NB4 (cell line): ENCODE measurements at regions not wholly inside any gene's neighbourhood (a gene's known extent, or its start where the extent isn't known, plus 50 kb on each side); places are given as distances from the start of the nearest gene placed in this dataset.

Experiments
- MYC ChIP-seq: IDR thresholded peaks from 2 replicates; pipeline ENCODE4 v1.6.1; 2011; ENCODE audit warnings: low read depth, low read length
- POLR2A ChIP-seq: IDR thresholded peaks from 2 replicates; pipeline ENCODE4 v1.6.1; 2011; ENCODE audit warnings: mild to moderate bottlenecking; ENCODE audit not compliant: insufficient read length; ENCODE audit errors: extremely low read depth
- TF ChIP-seq, protein P1 (sequence below): IDR thresholded peaks from one replicate; pipeline ENCODE4 v1.5.1; 2012; ENCODE audit warnings: low read depth, low read length

DNA sequence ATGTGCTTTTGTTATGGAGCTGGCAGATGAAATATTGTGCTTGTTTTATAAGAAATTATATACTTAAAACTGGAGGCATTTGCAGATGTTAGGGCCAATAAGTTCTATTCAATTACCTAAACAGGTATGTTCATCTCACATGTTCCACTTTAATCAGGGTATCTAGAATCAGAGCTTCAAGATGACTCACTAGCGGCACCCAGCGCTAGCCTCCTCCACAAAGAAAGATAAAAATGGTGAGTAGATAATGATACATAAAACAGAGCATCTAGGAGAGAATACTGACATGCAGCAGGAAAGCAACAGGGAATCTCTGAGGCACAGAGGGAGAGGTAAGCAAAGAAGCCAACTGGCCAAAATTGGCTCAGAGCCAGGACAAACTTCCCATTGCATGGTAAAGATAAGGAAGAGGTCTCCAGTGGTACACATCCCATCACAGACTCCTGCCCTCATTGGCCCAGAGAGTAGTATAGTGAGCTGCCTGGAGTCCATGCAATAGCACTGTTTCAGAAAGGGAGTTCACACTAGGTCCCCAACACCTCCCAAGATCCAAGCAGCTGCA is 200.7 kb upstream of the SPTLC3 start:
- TF ChIP-seq, protein P1, sequence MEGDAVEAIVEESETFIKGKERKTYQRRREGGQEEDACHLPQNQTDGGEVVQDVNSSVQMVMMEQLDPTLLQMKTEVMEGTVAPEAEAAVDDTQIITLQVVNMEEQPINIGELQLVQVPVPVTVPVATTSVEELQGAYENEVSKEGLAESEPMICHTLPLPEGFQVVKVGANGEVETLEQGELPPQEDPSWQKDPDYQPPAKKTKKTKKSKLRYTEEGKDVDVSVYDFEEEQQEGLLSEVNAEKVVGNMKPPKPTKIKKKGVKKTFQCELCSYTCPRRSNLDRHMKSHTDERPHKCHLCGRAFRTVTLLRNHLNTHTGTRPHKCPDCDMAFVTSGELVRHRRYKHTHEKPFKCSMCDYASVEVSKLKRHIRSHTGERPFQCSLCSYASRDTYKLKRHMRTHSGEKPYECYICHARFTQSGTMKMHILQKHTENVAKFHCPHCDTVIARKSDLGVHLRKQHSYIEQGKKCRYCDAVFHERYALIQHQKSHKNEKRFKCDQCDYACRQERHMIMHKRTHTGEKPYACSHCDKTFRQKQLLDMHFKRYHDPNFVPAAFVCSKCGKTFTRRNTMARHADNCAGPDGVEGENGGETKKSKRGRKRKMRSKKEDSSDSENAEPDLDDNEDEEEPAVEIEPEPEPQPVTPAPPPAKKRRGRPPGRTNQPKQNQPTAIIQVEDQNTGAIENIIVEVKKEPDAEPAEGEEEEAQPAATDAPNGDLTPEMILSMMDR = no peak
- TF ChIP-seq MYC (no peak), POLR2A (no peak)
